GOT3 (cell line): ENCODE measurements at regions not wholly inside any gene's neighbourhood (a gene's known extent, or its start where the extent isn't known, plus 50 kb on each side); places are given as distances from the start of the nearest gene placed in this dataset.
"Not testable (repeated sequence)": the region's sequence is repeated elsewhere in the genome, so short reads cannot be mapped to it uniquely, and the experiment has no call there.

Experiments
- DNase-seq: peaks from one replicate; lab custom pipeline; 2025; ENCODE audit warnings: mixed read lengths; lab: John Stamatoyannopoulos, UW

GRCh38 chr15:44849701-44850403, 106.6 kb upstream of the TERB2 start:
- not testable (repeated sequence) for DNase-seq

DNA sequence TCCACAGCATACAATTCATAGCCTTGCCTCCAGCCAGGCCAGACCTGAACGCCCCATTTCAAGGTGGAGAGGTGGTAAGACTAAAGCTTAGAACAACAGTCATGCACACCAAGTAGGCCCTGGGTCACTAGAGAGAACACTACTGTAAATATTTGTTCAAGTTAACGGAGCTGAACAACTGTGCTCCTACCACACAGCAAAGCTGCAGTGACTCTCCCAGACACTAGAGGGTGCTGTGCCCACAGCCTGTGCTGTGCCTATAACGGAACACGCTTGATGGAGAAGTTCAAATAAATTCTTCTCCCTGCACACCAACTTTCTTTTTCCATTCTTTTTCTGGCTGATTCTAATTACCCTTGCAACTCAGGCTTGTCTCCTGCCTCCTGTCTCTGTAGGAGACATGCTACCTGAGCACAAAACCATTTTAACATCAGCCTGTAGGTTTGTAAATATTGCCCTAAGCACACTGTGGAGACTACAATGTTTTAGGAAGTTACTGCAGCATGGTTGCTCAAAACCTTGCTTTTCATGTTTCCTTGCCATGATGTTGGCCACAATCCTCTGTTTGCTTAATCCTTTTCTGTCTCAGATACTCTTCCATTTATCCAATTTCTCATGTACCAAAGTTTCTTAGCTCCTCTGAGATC, 103.1 kb upstream of the TERB2 start:
- DNase-seq = peak; percentile 2

- not testable (repeated sequence) for DNase-seq
These were observed 101.8 kb upstream of the TERB2 start for GRCh38 chr15:44854696-44855095.

GRCh38 chr15:44856284-44856683, 100.2 kb upstream of the TERB2 start:
- DNase-seq = not testable (repeated sequence)

GRCh38 chr15:44857164-44857710, 99.2 kb upstream of the TERB2 start:
- not testable (repeated sequence) for DNase-seq

GRCh38 chr15:44859088-44859487, 97.4 kb upstream of the TERB2 start:
- DNase-seq = not testable (repeated sequence)

DNA sequence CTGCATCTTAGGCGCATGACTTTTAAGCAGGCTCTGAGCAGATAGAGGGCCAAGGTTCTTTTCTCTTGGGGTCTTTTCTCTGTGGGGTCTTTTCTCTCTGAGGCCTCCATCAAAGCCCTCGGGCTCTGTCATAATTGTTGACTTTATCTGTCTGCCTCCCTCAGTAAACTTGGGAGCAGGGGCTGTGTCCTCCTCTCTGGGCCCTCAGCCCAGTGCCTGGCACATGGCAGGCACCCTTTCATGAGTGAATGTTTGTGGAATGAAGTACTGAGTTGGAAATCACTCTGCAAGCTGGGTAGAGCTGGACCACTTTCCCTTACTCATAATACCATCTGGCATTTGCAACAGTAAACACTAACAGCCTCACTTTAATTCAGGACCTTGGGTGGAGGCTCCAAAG, 96.3 kb upstream of the TERB2 start:
- DNase-seq = not testable (repeated sequence)

DNA sequence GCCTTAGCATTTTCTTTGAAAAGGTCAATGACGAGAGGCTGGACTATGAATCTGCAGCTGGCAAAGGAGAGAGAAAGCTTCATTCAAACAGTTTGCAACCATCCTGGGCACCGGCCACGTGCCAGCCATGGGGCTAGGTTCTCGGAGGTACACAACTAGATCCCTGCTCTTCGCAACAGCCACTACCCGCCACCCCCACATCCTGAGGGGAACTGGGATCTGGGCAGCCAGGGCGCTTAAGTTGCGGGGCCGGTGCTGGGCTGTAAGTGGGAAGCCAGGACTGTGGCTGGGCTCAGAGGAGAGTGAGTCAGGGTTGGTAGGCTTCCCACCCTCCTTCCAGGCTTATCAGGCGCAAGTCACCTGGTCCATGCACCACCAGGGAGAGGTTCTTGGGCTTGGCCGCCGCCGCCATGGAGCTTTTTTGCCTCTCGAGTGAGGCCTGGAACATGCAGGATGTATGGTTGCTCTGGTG, 95.0 kb upstream of the TERB2 start:
- no peak for DNase-seq

GRCh38 chr15:44861917-44862316, 94.6 kb upstream of the TERB2 start:
- DNase-seq = no peak

DNA sequence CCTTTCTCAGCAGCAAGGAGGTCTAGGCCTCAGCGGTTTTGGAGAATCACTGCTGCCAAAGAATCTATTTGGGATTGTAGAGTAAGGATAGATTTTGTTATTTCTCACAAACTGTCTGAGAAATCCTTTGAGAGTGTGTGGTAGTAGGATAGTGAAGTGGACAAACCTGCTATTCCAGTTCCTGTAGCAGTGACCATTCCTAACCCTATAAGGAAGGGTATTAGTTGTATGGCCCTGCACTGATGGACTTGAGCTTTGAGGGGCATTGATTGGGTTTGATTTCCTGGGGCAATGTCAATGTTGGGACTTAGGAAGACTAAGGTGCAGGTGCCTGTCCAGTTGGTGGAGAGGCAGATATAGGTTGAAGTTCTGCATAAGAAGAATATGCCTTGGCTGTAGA, 93.6 kb upstream of the TERB2 start:
- not testable (repeated sequence) for DNase-seq

DNA sequence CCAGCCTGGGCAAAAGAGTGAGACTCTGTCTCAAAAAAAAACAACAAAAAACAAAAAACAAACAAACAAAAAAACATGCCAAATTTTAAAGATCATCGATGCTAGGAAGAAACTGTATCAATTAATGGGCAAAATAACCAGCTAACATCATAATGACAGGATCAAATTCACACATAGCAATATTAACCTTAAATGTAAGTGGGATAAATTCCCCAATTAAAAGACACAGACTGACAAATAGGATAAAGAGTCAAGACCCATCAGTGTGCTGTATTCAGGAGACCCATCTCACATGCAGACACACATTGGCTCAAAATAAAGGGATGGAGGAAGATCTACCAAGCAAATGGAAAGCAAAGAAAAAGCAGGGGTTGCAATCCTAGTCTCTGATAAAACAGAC, 88.4 kb upstream of the TERB2 start:
- not testable (repeated sequence) for DNase-seq

DNA sequence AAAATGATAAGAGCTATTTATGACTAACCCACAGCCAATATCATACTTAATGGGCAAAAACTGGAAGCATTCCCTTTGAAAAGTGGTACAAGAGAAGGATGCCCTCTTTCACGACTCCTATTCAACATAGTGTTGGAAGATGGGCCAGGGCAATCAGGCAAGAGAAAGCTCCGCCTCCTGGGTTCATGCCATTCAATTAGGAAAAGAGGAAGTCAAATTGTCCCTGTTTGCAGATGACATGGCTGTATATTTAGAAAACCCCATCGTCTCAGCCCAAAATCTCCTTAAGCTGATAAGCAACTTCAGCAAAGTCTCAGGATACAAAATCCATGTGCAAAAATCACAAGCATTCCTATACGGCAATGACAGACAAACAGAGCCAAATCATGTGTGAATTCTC, 86.4 kb upstream of the TERB2 start:
- not testable (repeated sequence) for DNase-seq

DNA sequence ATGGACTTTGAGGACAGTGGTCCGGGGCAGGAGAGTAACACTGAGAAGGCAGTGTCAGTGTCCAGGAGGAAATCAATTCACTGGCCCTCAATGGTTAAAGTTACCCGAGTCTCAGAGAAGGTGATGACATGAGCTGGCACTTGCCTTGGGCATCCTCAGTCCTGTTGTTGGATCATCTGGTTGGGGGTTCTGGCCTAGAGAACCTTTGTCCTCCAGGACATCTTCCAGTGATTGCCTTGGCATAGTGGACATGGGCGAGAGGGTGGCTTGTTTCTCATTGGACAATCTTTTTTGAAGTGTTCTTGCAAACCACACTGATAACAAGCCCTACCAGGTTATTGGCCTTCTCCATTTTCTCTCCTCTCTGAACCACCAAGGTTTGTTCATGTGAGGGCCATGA, 83.4 kb upstream of the TERB2 start:
- no peak for DNase-seq

DNA sequence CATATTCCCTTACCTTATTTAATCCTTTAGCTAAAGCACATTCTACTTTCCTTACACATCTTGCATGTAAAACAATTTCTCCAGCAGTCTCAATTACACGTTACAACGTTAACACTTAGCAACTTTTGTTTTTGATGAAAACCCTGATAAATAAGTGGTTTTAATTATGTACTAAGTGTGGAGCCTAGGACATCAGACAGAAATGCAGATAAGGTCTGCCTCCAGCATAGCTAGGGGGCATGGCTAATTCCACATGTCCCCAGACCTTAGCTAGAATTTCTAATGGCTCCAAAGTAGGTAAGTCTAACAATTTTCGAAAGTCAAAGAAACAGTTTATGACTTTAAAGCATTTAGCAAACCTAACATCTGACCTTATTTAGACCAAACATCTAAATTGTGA, 77.4 kb upstream of the TERB2 start:
- no peak for DNase-seq

DNA sequence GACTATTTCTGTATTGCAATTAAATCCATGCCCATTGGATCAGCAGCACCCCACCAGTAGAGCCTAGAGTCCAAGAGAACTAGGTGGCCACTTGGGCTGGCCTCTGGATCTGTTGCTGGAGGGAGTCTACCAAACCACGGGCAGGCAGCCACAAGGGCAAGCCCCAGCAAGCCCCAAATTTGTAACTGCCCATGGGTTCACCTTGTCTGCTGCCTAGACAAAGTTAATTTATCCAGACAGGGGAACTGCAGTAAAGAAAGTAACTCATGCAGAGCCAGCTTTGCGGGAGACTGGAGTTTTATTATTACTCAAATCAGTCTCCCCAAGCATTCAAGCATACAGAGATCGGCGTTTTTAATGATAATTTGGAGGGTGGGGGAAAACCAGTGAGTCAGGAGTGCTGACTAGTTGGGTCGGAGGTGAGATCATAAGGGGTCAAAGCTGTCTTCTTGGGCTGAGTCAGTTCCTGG, 74.0 kb upstream of the TERB2 start:
- DNase-seq = no peak

DNA sequence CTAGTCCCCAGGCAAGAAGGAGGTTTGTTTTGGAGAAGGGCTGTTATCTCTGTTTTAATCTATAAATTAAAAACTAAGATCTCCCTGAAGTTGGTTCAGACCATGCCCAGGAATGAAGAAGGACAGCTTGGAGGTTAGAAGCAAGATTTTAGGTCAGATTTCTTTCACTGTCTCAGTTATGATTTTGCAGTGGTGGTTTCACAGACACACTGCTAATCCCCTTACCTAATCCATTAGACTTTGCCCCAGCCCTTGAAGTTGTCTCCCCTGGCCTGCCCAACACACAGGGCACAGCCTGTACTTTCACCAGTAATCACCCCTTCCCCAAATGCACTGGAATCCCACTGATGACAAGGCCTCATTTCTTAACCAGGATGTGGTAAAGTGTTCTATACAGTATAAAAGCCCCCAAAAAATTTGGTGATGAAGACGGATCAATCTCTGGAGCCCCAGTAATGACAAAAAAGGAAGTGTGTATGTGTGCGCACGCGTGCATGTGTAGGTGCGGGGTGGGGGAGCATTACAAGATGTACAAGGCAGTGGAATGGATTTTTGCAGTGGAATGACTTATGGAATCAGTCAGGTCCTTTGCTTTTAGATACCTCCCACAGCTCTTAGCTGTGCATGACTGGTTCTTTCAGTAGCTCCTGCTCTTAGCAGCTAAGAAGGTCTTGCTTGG, 73.1 kb upstream of the TERB2 start:
- no peak for DNase-seq

DNA sequence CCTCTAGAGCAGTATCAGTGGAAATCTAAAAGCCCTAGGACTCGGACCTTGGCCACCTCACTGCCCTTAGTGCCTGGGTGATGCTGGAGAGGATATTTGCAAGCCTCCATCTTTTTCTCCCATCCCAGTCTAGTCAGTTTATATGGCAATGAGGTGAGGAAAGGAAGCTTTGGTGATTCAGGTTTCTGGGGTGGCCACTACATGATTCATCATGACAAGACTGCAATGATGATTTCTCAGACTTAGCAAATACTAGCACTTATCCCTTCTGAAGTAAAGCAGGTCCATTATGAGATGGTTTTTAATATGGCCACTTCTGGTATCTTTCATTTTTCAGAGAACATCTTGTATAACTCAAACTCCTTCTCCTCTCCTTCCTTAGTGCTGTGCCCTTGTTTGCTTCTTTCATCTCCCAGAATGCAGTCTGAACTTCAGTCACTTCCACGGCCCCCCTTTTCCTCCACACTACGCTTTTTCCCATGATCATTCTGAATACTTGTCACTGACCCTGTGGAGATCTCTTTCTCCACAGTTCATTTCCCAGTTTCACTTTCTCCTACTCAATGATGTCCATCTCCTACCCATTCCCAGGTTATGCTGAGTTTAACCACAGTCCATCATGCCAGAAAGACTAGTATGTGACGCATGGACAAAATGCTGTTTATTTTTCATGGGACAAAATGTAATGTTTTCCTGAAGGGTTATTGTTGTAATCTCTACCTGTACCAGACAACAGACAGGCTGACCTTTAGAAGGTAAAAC, 57.4 kb upstream of the TERB2 start:
- DNase-seq = not testable (repeated sequence)

- DNase-seq = not testable (repeated sequence)
These were observed 56.7 kb upstream of the TERB2 start for GRCh38 chr15:44899775-44900174.

- DNase-seq = not testable (repeated sequence)
These were observed 55.7 kb upstream of the TERB2 start for GRCh38 chr15:44900796-44901195.

- DNase-seq = not testable (repeated sequence)
These were observed 53.2 kb upstream of the TERB2 start for GRCh38 chr15:44903281-44903680.

GRCh38 chr15:44904651-44905340, 51.7 kb upstream of the TERB2 start:
- not testable (repeated sequence) for DNase-seq
